ENCODE measurements at regions not wholly inside any gene's neighbourhood (a gene's known extent, or its start where the extent isn't known, plus 50 kb on each side); places are given as distances from the start of the nearest gene placed in this dataset.

DNA sequence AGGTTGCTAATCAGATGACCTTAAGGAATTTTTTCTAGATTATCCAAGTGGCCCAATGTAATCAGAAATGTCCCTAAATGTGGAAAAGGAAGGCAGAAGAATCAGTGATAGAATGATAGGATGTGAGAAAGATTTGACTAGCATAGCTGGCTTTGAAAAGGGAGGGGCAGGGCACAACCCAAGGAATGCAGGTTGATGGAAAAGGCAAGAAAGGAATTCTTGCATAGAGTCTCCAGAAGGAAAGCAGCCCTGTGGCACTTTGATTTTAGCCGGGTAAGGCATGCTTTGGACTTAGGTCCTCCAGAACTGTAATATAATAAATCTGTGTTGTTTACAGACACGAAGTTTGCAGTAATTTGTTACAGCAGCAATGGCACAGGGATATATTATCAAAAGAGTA is 375.7 kb upstream of the B3GALT2 start:
- no peak for FAIRE-seq
- peaks cover 18% of the 10 kb centered on the region for H3K4me1 ChIP-seq
- TF ChIP-seq RARB (CRISPR knock-in tag; IDR thresholded peaks at IDR 0.05) (no peak), JUN (IDR thresholded peaks at IDR 0.05) (no peak), RCOR1 (IDR thresholded peaks at IDR 0.05; ENCODE audit: low read depth, low read length) (no peak), EHF (CRISPR knock-in tag; IDR thresholded peaks at IDR 0.05) (no peak), NFE2L2 (conservative IDR thresholded peaks at IDR 0.05; ENCODE audit: low read length) (no peak), NPAS2 (CRISPR knock-in tag; IDR thresholded peaks at IDR 0.05; ENCODE audit: borderline replicate concordance) (no peak), POLR2A (IDR thresholded peaks at IDR 0.05; ENCODE audit: low read length) (no peak), HOXB5 (CRISPR knock-in tag; IDR thresholded peaks at IDR 0.05) (no peak), HDAC2 (IDR thresholded peaks at IDR 0.05) (no peak), CHD4 (IDR thresholded peaks at IDR 0.05; ENCODE audit: borderline replicate concordance) (no peak), KDM1A (IDR thresholded peaks at IDR 0.05; ENCODE audit: low read depth) (no peak), ZFP36 (IDR thresholded peaks at IDR 0.05; ENCODE audit: borderline replicate concordance, partially characterized antibody) (no peak)
- TF ChIP-seq, protein P1, sequence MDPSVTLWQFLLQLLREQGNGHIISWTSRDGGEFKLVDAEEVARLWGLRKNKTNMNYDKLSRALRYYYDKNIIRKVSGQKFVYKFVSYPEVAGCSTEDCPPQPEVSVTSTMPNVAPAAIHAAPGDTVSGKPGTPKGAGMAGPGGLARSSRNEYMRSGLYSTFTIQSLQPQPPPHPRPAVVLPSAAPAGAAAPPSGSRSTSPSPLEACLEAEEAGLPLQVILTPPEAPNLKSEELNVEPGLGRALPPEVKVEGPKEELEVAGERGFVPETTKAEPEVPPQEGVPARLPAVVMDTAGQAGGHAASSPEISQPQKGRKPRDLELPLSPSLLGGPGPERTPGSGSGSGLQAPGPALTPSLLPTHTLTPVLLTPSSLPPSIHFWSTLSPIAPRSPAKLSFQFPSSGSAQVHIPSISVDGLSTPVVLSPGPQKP (IDR thresholded peaks at IDR 0.05; ENCODE audit: low read depth, low read length): no peak
- POLR2A ChIA-PET: no interaction called here
- WGBS (ENCODE audit: missing lambda C conversion rate): 48% methylated on average over 2 of the region's 2 CpGs
- no peak overlapping the region for H3K27ac ChIP-seq
- H3K4me3 ChIP-seq: no peak overlapping the region
- CTCF ChIA-PET: no interaction called here
- H3K4me2 ChIP-seq: no peak overlapping the region
- no peaks in the 10 kb centered on the region for H3K9me3 ChIP-seq
- DNase-seq (ENCODE audit: low read depth in 1 of 2, low spot score in 1 of 2): peak in 1 of 2 experiments; percentile 7
- ATAC-seq: no peak

DNA sequence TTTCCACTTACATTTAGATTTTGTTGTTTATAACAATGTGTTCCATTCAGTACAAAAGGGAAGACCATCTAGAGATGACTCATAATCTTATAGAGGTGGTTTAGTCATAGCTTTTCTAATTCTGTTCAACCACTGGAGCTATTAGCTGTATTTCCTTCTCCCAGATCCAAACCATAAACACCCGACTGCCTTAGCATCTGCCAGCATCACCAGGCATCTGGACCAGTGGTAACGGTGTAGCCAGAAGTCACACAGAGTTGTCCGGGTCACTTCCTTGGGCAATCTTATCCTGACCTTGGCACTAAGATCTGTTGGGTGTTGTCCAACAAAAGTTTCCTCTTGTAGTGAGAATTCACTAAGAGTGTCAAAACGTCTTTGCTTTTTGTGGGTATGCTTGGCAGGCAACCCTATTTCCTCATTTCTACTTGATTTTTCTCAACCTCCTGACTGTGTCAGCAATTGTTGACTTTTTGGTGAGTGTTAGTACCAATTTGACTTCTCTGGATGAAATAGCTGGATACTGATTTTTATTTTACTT is 372.1 kb upstream of the B3GALT2 start:
- ATAC-seq (peak; percentile 74 to 91), DNase-seq (ENCODE audit: low read depth in 1 of 2, low spot score in 1 of 2) (peak; percentile 5 to 60), FAIRE-seq (peak; percentile 78)
- no peak overlapping the region for H3K27ac ChIP-seq
- H3K4me2 ChIP-seq: peak overlapping the region; percentile 38
- H3K4me1 ChIP-seq: peaks cover 21% of the 10 kb centered on the region
- no peak overlapping the region for H3K4me3 ChIP-seq
- ChIA-PET CTCF (no interaction called here), POLR2A (no interaction called here)
- H3K9me3 ChIP-seq: no peaks in the 10 kb centered on the region
- WGBS (ENCODE audit: missing lambda C conversion rate): 11% methylated on average over 4 of the region's 4 CpGs
- TF ChIP-seq, protein P2, sequence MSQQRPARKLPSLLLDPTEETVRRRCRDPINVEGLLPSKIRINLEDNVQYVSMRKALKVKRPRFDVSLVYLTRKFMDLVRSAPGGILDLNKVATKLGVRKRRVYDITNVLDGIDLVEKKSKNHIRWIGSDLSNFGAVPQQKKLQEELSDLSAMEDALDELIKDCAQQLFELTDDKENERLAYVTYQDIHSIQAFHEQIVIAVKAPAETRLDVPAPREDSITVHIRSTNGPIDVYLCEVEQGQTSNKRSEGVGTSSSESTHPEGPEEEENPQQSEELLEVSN (IDR thresholded peaks at IDR 0.05; ENCODE audit: borderline replicate concordance, low read depth): no peak
- TF ChIP-seq MAZ (IDR thresholded peaks at IDR 0.05; ENCODE audit: borderline replicate concordance, low read depth, low read length) (no peak), ZC3H11A (IDR thresholded peaks at IDR 0.05) (no peak), USF2 (IDR thresholded peaks at IDR 0.05) (no peak), HOXA7 (CRISPR knock-in tag; IDR thresholded peaks at IDR 0.05) (no peak), CBX8 (IDR thresholded peaks at IDR 0.05) (no peak), RFX5 (IDR thresholded peaks at IDR 0.05) (no peak), JUNB (IDR thresholded peaks at IDR 0.05) (peak; percentile 42), EP300 (IDR thresholded peaks at IDR 0.05) (no peak), TFCP2L1 (CRISPR knock-in tag; IDR thresholded peaks at IDR 0.05) (no peak), NPAS2 (CRISPR knock-in tag; IDR thresholded peaks at IDR 0.05; ENCODE audit: borderline replicate concordance) (no peak), BHLHE40 (IDR thresholded peaks at IDR 0.05; ENCODE audit: low read depth, low read length) (no peak), HOXB5 (CRISPR knock-in tag; IDR thresholded peaks at IDR 0.05) (no peak), RCOR1 (IDR thresholded peaks at IDR 0.05; ENCODE audit: low read depth, low read length) (no peak), JUN (IDR thresholded peaks at IDR 0.05) (no peak), PBX3 (IDR thresholded peaks at IDR 0.05) (no peak), MAFK (IDR thresholded peaks at IDR 0.05; ENCODE audit: partially characterized antibody) (peak; percentile 2), RARB (CRISPR knock-in tag; IDR thresholded peaks at IDR 0.05) (no peak), KDM5A (IDR thresholded peaks at IDR 0.05) (no peak), CEBPB (IDR thresholded peaks at IDR 0.05) (peak; percentile 31 to 52; a peak in 3 of 4 replicates), CBX2 (IDR thresholded peaks at IDR 0.05; ENCODE audit: borderline replicate concordance, low read depth) (no peak), POLR2A (IDR thresholded peaks at IDR 0.05; ENCODE audit: low read length) (no peak), ZFP36 (IDR thresholded peaks at IDR 0.05; ENCODE audit: borderline replicate concordance, partially characterized antibody) (no peak)
- TF ChIP-seq, protein P3, sequence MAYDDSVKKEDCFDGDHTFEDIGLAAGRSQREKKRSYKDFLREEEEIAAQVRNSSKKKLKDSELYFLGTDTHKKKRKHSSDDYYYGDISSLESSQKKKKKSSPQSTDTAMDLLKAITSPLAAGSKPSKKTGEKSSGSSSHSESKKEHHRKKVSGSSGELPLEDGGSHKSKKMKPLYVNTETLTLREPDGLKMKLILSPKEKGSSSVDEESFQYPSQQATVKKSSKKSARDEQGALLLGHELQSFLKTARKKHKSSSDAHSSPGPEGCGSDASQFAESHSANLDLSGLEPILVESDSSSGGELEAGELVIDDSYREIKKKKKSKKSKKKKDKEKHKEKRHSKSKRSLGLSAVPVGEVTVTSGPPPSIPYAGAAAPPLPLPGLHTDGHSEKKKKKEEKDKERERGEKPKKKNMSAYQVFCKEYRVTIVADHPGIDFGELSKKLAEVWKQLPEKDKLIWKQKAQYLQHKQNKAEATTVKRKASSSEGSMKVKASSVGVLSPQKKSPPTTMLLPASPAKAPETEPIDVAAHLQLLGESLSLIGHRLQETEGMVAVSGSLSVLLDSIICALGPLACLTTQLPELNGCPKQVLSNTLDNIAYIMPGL (CRISPR knock-in tag; IDR thresholded peaks at IDR 0.05; ENCODE audit: borderline replicate concordance): no peak
- TF ChIP-seq, protein P4, sequence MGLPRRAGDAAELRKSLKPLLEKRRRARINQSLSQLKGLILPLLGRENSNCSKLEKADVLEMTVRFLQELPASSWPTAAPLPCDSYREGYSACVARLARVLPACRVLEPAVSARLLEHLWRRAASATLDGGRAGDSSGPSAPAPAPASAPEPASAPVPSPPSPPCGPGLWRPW (IDR thresholded peaks at IDR 0.05): no peak

Measured in A549 (cell line).